SJCRH30 (cell line): ENCODE measurements at regions not wholly inside any gene's neighbourhood (a gene's known extent, or its start where the extent isn't known, plus 50 kb on each side); places are given as distances from the start of the nearest gene placed in this dataset.
"Not testable (repeated sequence)": the region's sequence is repeated elsewhere in the genome, so short reads cannot be mapped to it uniquely, and the experiment has no call there.

Experiments
- DNase-seq, 2 experiments: peaks; one replicate each; pipeline ENCODE4 v3.0.0-alpha.2; 2015 to 2020
- H3K27ac ChIP-seq: fragments of 250-450 bp; sonication (Bioruptor Pico); 2 replicates; pipeline ENCODE4 v1.5.1; 2020; ENCODE audit warnings: mild to moderate bottlenecking, moderate library complexity
- H3K27me3 ChIP-seq: fragments of 250-450 bp; sonication (Bioruptor Pico); 2 replicates; pipeline ENCODE4 v1.5.1; 2020; ENCODE audit warnings: mild to moderate bottlenecking, moderate library complexity
- H3K36me3 ChIP-seq: fragments of 250-450 bp; sonication (Bioruptor Pico); 2 replicates; pipeline ENCODE4 v1.5.1; 2020; ENCODE audit warnings: mild to moderate bottlenecking, moderate library complexity
- H3K4me1 ChIP-seq: fragments of 250-450 bp; sonication (Bioruptor Pico); 2 replicates; pipeline ENCODE4 v1.5.1; 2020; ENCODE audit warnings: mild to moderate bottlenecking, moderate library complexity
- H3K4me3 ChIP-seq: fragments of 250-450 bp; sonication (Bioruptor Pico); 2 replicates; pipeline ENCODE4 v1.5.1; 2020; ENCODE audit warnings: mild to moderate bottlenecking, moderate library complexity
- H3K9me3 ChIP-seq: fragments of 250-450 bp; sonication (Bioruptor Pico); replicated peaks from 2 replicates; pipeline ENCODE4 v1.5.1; 2020; ENCODE audit warnings: mild to moderate bottlenecking, moderate library complexity

DNA sequence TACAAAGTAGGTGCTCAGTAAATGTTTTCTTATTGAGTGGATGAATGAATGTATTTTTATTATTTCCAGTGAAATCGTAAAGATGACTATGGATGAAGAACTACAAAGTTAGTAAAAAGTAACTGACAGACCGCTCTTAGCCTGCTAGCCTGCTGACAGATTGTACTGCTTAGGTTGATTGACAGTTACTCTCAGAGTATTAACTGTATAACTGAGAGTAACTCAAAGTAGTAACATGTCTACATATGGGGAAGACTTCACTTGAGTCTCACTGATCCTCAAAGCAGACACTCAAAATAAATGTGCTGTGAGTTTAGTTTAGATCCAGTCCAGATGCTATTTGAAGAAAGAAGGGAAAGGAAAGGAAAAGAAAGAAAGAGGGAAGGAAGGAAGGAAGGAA lies 272.3 kb upstream of the AMIGO2 start:
- Histone ChIP-seq H3K36me3 (no peaks in the 10 kb centered on the region), H3K27ac (no peak overlapping the region)

DNA sequence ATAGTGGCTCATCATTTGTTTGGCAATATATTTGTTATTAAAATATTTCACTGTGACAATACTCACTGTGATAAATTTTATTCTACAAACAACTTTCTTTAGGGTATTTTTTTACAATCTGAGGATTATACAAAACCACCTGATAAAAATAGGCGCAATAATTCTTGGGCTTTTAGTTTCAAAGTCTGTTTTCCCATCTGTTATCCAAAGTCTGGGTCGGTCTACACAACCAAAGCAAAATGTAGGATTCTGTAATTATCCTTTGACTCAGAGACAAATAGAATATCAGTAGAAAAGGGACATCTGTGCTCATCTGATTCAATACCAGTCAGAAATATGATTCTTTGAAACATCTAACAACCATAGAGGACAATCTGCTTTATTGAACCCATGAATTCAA lies 271.8 kb upstream of the AMIGO2 start:
- Histone ChIP-seq H3K9me3 (no peaks in the 10 kb centered on the region), H3K36me3 (no peaks in the 10 kb centered on the region), H3K27ac (no peak overlapping the region), H3K27me3 (no peaks in the 10 kb centered on the region; the same call in 1 of the 2 replicates), H3K4me1 (no peaks in the 10 kb centered on the region), H3K4me3 (no peak overlapping the region)
- no peak for DNase-seq

More for the DNA sequence above, 272.3 kb upstream of the AMIGO2 start:
- no peaks in the 10 kb centered on the region for H3K9me3 ChIP-seq
- no peaks in the 10 kb centered on the region; the same call in 1 of the 2 replicates for H3K27me3 ChIP-seq
- no peak for DNase-seq
- H3K4me3 ChIP-seq = no peak overlapping the region
- no peaks in the 10 kb centered on the region for H3K4me1 ChIP-seq

DNA sequence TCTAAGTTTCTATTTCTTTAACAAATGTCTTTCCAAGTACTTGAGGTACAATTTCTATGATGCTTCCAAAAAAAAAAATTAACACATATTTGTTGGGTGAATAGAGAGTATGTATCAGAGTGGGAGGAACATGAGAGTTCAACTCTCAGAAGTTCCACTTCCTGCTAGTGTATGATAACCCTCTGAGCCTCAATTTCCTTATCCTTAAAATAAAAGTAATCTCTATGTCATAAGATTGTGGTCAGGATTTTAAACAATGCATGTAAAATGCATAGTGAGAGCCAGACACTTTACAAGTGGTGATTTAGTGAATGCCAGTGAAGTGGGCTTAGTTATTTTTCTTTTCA lies 270.3 kb upstream of the AMIGO2 start:
- Histone ChIP-seq H3K4me1 (no peaks in the 10 kb centered on the region), H3K4me3 (no peak overlapping the region), H3K27me3 (no peaks in the 10 kb centered on the region; the same call in 1 of the 2 replicates), H3K27ac (no peak overlapping the region), H3K9me3 (no peaks in the 10 kb centered on the region), H3K36me3 (no peaks in the 10 kb centered on the region)
- no peak for DNase-seq

DNA sequence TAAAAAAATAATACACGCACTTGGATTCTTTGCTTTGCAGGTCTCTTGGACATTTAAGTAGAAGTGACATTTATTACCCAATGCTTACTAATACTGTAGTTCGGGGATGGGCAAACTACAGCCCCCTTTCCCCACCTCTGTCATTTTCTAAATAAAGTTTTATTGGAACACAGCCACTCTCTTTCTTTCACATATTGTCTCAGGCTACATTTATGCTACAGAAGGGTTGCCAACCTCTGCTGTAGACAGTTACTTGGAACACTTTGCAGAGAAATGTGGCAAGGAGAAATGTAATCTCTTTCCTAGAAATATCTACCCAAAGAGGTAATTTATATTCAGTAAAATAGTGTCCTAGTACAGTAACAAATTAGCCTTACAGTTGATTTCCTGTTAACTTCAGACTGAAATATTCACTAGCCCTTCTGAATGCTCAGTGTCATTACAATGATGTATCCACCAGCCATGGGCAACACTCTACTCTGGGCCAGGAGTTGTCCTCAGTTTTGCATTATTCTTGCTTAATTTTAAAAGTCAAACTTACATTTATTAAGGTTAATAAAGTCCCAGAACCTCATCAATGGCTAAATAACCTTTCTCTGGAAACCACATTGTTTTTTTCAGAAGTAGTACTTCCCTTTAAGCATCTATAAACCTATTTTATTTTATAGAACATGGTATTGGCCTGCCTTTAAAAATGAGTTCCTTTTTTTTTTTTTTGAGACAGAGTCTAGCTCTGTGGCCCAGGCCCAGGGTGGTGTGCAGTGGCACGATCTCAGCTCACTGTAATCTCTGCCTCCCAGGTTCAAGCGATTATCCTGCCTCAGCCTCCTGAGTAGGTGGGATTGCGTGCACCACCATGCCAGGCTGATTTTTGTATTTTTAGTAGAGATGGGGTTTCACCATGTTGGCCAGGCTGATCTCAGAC lies 269.6 kb upstream of the AMIGO2 start:
- no peaks in the 10 kb centered on the region for H3K9me3 ChIP-seq
- H3K27me3 ChIP-seq = no peaks in the 10 kb centered on the region; the same call in 1 of the 2 replicates
- H3K27ac ChIP-seq = no peak overlapping the region
- no peak overlapping the region for H3K4me3 ChIP-seq
- no peak for DNase-seq
- no peaks in the 10 kb centered on the region for H3K4me1 ChIP-seq
- no peaks in the 10 kb centered on the region for H3K36me3 ChIP-seq

DNA sequence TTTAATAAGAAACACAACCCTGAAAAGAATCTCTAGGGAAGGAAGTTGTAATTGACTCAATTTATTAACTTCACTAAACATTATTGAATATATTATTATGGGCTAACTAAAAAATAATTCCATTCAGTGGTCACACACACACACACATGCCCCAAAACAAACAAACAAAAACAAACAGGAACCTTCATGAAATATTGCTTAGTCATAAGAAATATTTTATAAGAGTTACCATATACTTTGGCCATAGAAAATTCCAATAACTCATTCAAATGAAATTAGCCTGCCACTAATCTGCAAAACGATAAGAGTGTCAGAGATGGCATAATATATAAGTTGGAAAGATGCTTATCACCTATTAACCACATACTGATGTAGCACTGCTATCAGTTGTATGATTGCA lies 268.4 kb upstream of the AMIGO2 start:
- no peak for DNase-seq
- no peaks in the 10 kb centered on the region for H3K9me3 ChIP-seq
- no peaks in the 10 kb centered on the region for H3K4me1 ChIP-seq
- H3K4me3 ChIP-seq = no peak overlapping the region
- no peak overlapping the region for H3K27ac ChIP-seq
- H3K36me3 ChIP-seq = no peaks in the 10 kb centered on the region
- H3K27me3 ChIP-seq = no peaks in the 10 kb centered on the region; the same call in 1 of the 2 replicates

DNA sequence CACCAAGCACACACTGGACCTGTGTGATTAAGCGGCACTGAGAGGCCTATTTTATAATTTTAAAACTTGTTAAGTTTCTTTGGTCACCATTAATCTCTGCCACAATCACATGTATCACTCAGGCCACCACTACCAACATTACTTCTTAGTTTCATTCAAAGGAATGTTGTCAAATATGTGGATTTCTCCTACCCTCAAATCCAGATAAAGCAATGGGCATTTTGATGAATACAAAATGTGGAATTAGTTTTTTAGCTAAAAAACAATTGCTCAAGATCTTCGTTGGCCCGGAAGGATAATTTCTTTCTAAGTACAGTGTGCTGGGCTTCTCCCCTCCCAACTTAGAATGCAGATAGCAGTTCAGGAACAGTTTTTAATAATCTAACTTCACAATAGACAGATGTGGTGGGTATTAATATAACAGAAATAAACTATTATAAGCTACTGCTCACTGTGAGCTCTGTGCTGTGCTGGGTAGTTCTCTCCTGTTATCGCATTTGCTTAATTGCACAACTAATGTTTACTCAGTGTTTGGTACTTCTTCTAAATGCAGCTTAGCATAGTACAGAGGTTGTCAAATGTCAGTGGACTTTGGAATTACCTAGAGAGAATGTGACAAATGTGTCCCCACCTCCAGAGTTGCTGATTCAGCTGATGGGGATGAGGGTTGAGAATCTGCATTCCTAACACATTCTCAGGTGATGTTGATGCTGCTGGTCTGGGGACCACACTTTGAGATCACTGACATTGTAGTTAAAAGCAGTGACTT lies 266.7 kb upstream of the AMIGO2 start:
- no peaks in the 10 kb centered on the region for H3K36me3 ChIP-seq
- no peak overlapping the region for H3K4me3 ChIP-seq
- no peak overlapping the region for H3K27ac ChIP-seq
- no peak for DNase-seq
- no peaks in the 10 kb centered on the region for H3K9me3 ChIP-seq
- H3K27me3 ChIP-seq = no peaks in the 10 kb centered on the region
- no peaks in the 10 kb centered on the region for H3K4me1 ChIP-seq

DNA sequence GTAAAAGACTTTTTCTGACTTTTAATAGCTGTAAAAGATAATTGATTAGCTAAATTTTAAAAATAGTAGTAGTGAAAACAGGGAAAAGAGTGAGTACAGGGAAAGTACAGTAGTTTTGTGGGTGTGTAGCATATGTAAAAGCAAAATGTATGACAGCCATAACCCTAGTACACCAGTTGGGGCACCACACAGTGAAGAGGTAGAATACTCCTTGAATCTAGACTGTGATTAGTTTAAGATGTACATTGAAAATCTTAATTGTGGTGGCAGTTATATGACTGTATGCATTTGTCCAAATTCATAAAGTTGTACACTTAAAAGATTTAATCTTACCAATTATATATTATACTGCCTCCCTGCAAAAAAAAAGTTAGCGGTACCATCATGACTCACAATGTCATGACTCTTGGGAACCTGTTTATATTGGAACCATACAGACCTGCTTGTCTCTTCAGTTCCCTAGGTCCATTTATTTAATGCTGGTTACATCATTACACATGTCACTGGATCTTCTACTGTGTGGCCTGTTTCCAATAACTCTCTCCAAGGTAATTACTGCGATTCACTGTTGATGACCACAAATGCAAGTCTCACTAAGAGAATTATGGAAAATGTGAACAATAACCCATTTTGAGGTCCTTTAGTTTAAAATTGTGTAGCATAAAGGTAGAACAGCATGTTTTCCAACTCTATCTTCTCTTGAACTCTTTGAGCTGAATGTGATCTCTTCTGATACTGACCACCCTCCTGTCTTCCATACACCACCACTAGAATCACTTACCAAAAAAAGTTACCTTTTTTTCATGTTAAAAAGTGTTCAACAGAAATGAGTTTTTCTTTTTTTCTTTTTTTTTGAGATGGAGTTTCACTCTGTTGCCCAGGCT lies 264.2 kb upstream of the AMIGO2 start:
- Histone ChIP-seq H3K27me3 (no peaks in the 10 kb centered on the region), H3K9me3 (no peaks in the 10 kb centered on the region), H3K27ac (no peak overlapping the region), H3K4me3 (no peak overlapping the region), H3K4me1 (no peaks in the 10 kb centered on the region), H3K36me3 (no peaks in the 10 kb centered on the region)
- DNase-seq = no peak

DNA sequence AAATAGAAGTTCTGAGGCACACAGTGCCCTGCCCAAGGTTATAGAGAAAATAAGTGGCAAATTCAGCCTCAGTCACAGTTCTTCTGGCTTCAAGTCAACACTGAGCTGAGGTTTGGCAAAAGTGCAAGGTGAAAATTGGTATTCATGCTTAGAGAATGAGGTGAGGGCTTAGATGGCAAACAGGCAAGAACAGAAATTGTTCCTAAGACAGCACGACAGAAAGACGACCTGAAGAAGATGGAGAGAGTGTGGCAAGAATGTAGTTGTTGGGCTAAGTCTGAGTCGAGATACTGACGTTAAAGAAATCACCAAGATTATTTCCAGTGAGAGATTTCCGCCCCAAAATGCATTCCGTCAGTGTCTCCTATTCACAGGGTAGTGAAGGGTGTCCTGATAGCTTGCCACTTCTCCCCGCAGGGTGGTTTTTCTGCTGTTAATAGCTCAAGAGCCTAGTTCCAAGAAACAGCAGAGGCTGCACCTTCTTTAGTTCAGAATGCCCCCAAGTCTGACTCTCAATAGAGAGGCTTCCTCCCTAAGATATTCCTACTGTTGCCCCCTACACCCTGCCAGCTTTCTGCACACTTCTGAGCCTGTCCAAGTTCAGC lies 260.8 kb upstream of the AMIGO2 start:
- Histone ChIP-seq H3K27me3 (no peaks in the 10 kb centered on the region), H3K36me3 (no peaks in the 10 kb centered on the region), H3K4me1 (no peaks in the 10 kb centered on the region), H3K4me3 (no peak overlapping the region), H3K9me3 (no peaks in the 10 kb centered on the region; the same call in 1 of the 2 replicates), H3K27ac (no peak overlapping the region)
- no peak for DNase-seq

DNA sequence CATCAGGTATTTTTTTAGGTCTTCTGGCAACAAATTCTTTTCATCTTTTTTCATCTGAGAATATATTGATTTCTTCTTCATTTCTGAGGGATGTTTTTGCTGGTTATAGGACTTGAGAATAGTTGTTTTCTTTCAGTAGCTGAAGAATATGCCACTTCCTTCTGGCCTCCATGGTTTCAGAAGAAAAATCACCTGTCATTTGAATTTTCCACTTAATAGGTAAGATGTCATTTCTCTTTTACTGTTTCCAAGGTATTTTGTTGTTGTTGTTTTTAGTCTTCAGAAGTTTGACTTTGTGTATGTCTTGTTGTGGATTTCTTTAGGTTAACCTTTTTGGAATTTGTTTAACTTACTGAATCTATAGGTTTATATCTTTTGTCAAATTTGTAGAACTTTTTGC lies 257.8 kb upstream of the AMIGO2 start:
- DNase-seq = no peak
- Histone ChIP-seq H3K4me1 (no peaks in the 10 kb centered on the region), H3K27me3 (no peaks in the 10 kb centered on the region)

DNA sequence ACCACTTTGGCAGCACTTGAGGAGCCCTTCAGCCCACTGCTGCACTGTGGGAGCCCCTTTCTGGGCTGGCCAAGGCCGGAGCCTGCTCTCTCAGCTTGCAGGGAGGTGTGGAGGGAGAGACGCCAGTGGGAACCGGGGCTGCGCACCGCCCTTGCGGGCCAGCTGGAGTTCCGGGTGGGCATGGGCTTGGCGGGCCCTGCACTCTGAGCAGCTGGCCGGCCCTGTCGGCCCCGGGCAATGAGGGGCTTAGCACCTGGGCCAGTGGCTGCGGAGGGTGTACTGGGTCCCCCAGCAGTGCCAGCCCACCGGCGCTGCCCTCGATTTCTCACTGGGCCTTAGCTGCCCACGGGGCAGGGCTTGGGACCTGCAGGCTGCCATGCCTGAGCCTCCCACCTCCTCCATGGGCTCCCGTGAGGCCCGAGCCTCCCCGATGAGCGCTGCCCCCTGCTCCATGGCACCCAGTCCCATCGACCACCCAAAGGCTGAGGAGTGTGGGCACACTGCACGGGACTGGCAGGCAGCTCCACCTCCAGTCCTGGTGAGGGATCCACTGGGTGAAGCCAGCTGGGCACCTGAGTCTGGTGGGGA lies 253.6 kb upstream of the AMIGO2 start:
- DNase-seq, H3K9me3 ChIP-seq, H3K27me3 ChIP-seq, H3K4me3 ChIP-seq, H3K36me3 ChIP-seq, H3K4me1 ChIP-seq, H3K27ac ChIP-seq: not testable (repeated sequence)

More for the DNA sequence above, 257.8 kb upstream of the AMIGO2 start:
- Histone ChIP-seq H3K27ac (no peak overlapping the region), H3K4me3 (no peak overlapping the region), H3K36me3 (no peaks in the 10 kb centered on the region), H3K9me3 (no peaks in the 10 kb centered on the region; the same call in 1 of the 2 replicates)

DNA sequence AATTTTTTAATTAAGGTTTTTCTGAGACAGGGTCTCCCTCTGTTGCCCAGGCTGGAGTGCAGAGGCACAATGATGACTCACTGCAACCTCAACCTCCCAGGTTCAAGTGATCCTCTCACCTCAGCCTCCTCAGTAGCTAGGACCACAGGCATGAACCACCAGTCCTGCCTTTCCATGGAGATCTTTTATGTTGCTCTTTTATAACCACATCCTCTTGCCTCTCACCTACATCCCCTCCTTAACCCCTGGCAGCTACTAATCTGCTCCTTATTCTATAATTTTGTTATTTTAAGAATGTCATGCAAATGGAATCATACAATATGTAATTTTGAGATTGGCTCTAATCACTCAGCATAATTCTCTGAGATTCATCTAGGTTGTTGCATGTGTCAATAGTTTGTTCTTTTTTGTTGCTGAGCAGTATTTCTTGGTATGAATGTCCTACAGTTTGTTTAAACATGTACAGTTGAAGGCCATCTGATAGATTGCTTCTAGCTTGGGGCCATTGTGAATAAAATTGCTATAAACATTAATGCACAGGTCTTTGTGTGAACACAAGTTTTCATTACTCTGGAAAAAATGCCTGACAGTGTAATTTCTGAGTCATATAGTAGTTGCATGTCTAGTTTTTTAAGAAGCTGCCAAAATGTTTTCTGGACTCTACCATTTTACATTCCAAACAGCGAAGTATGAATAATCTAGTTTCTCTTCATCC lies 249.2 kb upstream of the AMIGO2 start:
- H3K4me1 ChIP-seq = no peaks in the 10 kb centered on the region
- H3K4me3 ChIP-seq = no peak overlapping the region
- H3K36me3 ChIP-seq = no peaks in the 10 kb centered on the region
- no peak for DNase-seq
- no peaks in the 10 kb centered on the region for H3K27me3 ChIP-seq
- H3K27ac ChIP-seq = no peak overlapping the region
- H3K9me3 ChIP-seq = no peaks in the 10 kb centered on the region

DNA sequence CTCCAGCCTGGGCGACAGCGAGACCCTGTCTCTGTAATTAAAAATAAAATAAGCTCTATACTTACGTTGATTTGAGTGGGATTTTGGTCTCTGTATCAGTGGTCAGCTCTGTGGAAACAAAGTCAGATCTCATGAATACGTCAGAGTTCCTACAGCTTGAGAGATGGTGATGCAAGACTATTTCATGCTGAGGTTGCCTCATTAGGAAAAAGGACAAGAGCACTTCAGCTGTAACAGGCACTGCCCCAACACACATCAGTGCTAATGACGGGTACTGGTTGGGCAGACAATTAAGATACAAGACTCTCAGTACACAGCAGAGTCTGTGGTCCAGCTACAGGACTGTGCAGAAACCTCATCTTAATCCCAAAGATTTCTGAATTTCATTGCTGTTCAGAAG lies 246.4 kb upstream of the AMIGO2 start:
- Histone ChIP-seq H3K9me3 (no peaks in the 10 kb centered on the region), H3K4me3 (no peak overlapping the region), H3K27ac (no peak overlapping the region), H3K36me3 (no peaks in the 10 kb centered on the region), H3K4me1 (no peaks in the 10 kb centered on the region), H3K27me3 (no peaks in the 10 kb centered on the region)
- DNase-seq = no peak

DNA sequence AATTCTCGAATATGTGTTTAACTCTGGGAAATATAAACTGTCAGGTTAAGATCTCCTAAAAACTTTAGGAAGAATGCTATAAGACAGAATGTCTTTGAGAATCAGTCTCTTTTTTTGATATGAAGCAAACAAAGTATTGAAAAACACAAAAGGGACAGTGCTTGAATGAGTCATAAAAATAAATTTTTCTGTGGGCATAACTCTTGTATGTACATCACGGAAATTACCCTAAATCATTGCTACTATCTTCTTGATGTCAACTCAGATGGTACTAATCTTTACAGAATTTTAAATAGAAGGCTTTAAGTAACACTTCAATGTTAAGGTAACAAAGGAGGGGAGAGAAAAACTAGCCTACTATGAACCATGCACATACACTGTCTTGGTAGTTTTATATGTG lies 244.0 kb upstream of the AMIGO2 start:
- Histone ChIP-seq H3K27me3 (no peaks in the 10 kb centered on the region), H3K4me1 (no peaks in the 10 kb centered on the region), H3K4me3 (no peak overlapping the region), H3K27ac (no peak overlapping the region), H3K9me3 (no peaks in the 10 kb centered on the region), H3K36me3 (no peaks in the 10 kb centered on the region)
- no peak for DNase-seq
